Naive B cell (primary cell): ENCODE measurements at regions not wholly inside any gene's neighbourhood (a gene's known extent, or its start where the extent isn't known, plus 50 kb on each side); places are given as distances from the start of the nearest gene placed in this dataset.

Experiments used
- ATAC-seq, 2 donors: fragments of 150-1000 bp; cut with Tn5 transposase; 2 replicates each; pipeline ENCODE4 v1.10.0; 2021; ENCODE audit warnings: low read depth in 2 of 2, mild to moderate bottlenecking in 2 of 2, moderate library complexity in 2 of 2
- DNase-seq: peaks from one replicate; pipeline ENCODE4 v3.0.0; 2022
- H3K27ac Mint-ChIP-seq, 6 donors: one replicate each; pipeline ENCODE4 v1.8.0; 2020 to 2022; ENCODE audit warnings: mild to moderate bottlenecking in 6 of 6, mixed read lengths in 6 of 6, moderate library complexity in 5 of 6, inconsistent platforms in 2 of 6
- H3K27me3 Mint-ChIP-seq, 3 donors: one replicate each; pipeline ENCODE4 v1.8.0; 2021 to 2022; ENCODE audit warnings: mixed read lengths in 3 of 3, mild to moderate bottlenecking in 1 of 3
- H3K36me3 Mint-ChIP-seq, 2 donors: one replicate each; pipeline ENCODE4 v1.8.0; 2020 to 2022; ENCODE audit warnings: mixed read lengths in 2 of 2, inconsistent platforms in 1 of 2, mild to moderate bottlenecking in 1 of 2
- H3K4me1 Mint-ChIP-seq, 3 donors: one replicate each; pipeline ENCODE4 v1.8.0; 2020 to 2022; ENCODE audit warnings: mixed read lengths in 3 of 3, inconsistent platforms in 1 of 3, mild to moderate bottlenecking in 1 of 3, moderate library complexity in 1 of 3
- H3K4me3 Mint-ChIP-seq, 8 donors: one replicate each; pipeline ENCODE4 v1.8.0; 2020 to 2022; ENCODE audit warnings: mild to moderate bottlenecking in 8 of 8, mixed read lengths in 8 of 8, moderate library complexity in 8 of 8, inconsistent platforms in 2 of 8
- H3K9me3 Mint-ChIP-seq, 7 donors: one replicate each; pipeline ENCODE4 v1.8.0; 2020 to 2022; ENCODE audit warnings: mixed read lengths in 7 of 7, mild to moderate bottlenecking in 5 of 7, inconsistent platforms in 2 of 7, moderate library complexity in 1 of 7

- DNase-seq (no peak), ATAC-seq (no peak)
- no peaks in the 10 kb centered on the region for H3K4me1 Mint-ChIP-seq
- H3K27me3 Mint-ChIP-seq, result no peaks in the 10 kb centered on the region
- H3K27ac Mint-ChIP-seq, result no peak overlapping the region
- H3K9me3 Mint-ChIP-seq, result peaks cover 0 to 21% (median 2%) of the 10 kb centered on the region in 7 donors
- H3K36me3 Mint-ChIP-seq, result no peaks in the 10 kb centered on the region
- H3K4me3 Mint-ChIP-seq, result no peak overlapping the region
Measured at GRCh38 chr20:11651647-11652046, 266.0 kb upstream of the BTBD3 start.

- Mint-ChIP-seq H3K9me3 (peaks cover 0 to 20% (median 2%) of the 10 kb centered on the region in 7 donors), H3K27me3 (no peaks in the 10 kb centered on the region), H3K27ac (no peak overlapping the region), H3K36me3 (no peaks in the 10 kb centered on the region), H3K4me1 (no peaks in the 10 kb centered on the region), H3K4me3 (no peak overlapping the region)
- no peak for DNase-seq
- ATAC-seq, result no peak
Measured at GRCh38 chr20:11652128-11652527, 265.6 kb upstream of the BTBD3 start.

- no peaks in the 10 kb centered on the region for H3K27me3 Mint-ChIP-seq
- ATAC-seq (no peak), DNase-seq (no peak)
- H3K27ac Mint-ChIP-seq, result no peak overlapping the region
- no peaks in the 10 kb centered on the region for H3K36me3 Mint-ChIP-seq
- H3K4me1 Mint-ChIP-seq, result no peaks in the 10 kb centered on the region
- H3K4me3 Mint-ChIP-seq, result no peak overlapping the region
- H3K9me3 Mint-ChIP-seq, result peaks cover 0 to 5% (median 1%) of the 10 kb centered on the region in 7 donors
Measured at GRCh38 chr20:11654766-11655165, 262.9 kb upstream of the BTBD3 start.

GRCh38 chr20:11660673-11661072, 257.0 kb upstream of the BTBD3 start:
- peaks cover 0 to 8% (median 1%) of the 10 kb centered on the region in 7 donors for H3K9me3 Mint-ChIP-seq
- H3K36me3 Mint-ChIP-seq, result no peaks in the 10 kb centered on the region
- H3K4me1 Mint-ChIP-seq, result no peaks in the 10 kb centered on the region
- H3K27ac Mint-ChIP-seq, result no peak overlapping the region
- no peak for DNase-seq
- ATAC-seq, result no peak
- no peak overlapping the region for H3K4me3 Mint-ChIP-seq
- no peaks in the 10 kb centered on the region for H3K27me3 Mint-ChIP-seq

- Mint-ChIP-seq H3K9me3 (peaks cover 0 to 2% (median 0%) of the 10 kb centered on the region in 7 donors), H3K4me3 (no peak overlapping the region), H3K27ac (peak overlapping the region in 1 of 6 donors; percentile 35), H3K27me3 (peaks cover 0 to 16% (median 4%) of the 10 kb centered on the region in 3 donors), H3K4me1 (no peaks in the 10 kb centered on the region), H3K36me3 (no peaks in the 10 kb centered on the region)
- DNase-seq (no peak), ATAC-seq (no peak)
Measured at GRCh38 chr20:11671015-11671511, 246.6 kb upstream of the BTBD3 start.

GRCh38 chr20:11672959-11673358, 244.7 kb upstream of the BTBD3 start:
- Mint-ChIP-seq H3K4me1 (no peaks in the 10 kb centered on the region), H3K27ac (no peak overlapping the region), H3K27me3 (peaks cover 0 to 12% (median 0%) of the 10 kb centered on the region in 3 donors), H3K4me3 (no peak overlapping the region), H3K36me3 (no peaks in the 10 kb centered on the region), H3K9me3 (no peaks in the 10 kb centered on the region)
- no peak for DNase-seq
- no peak for ATAC-seq

- peaks cover 0 to 9% (median 0%) of the 10 kb centered on the region in 3 donors for H3K27me3 Mint-ChIP-seq
- DNase-seq, result no peak
- ATAC-seq, result no peak
- no peaks in the 10 kb centered on the region for H3K36me3 Mint-ChIP-seq
- H3K4me3 Mint-ChIP-seq, result no peak overlapping the region
- no peaks in the 10 kb centered on the region for H3K4me1 Mint-ChIP-seq
- H3K27ac Mint-ChIP-seq, result no peak overlapping the region
- H3K9me3 Mint-ChIP-seq, result no peaks in the 10 kb centered on the region
Measured at GRCh38 chr20:11675920-11676629, 241.6 kb upstream of the BTBD3 start.

- DNase-seq, result no peak
- Mint-ChIP-seq H3K4me3 (no peak overlapping the region), H3K27ac (no peak overlapping the region), H3K27me3 (peaks cover 0 to 13% (median 0%) of the 10 kb centered on the region in 3 donors), H3K4me1 (no peaks in the 10 kb centered on the region), H3K36me3 (no peaks in the 10 kb centered on the region), H3K9me3 (no peaks in the 10 kb centered on the region)
- ATAC-seq, result no peak
Measured at GRCh38 chr20:11676630-11677287, 240.9 kb upstream of the BTBD3 start.

GRCh38 chr20:11677428-11677827, 240.3 kb upstream of the BTBD3 start:
- H3K4me3 Mint-ChIP-seq, result no peak overlapping the region
- H3K27me3 Mint-ChIP-seq, result peaks cover 0 to 13% (median 0%) of the 10 kb centered on the region in 3 donors
- no peaks in the 10 kb centered on the region for H3K36me3 Mint-ChIP-seq
- DNase-seq (no peak), ATAC-seq (no peak)
- no peaks in the 10 kb centered on the region for H3K9me3 Mint-ChIP-seq
- H3K4me1 Mint-ChIP-seq, result no peaks in the 10 kb centered on the region
- no peak overlapping the region for H3K27ac Mint-ChIP-seq

GRCh38 chr20:11677836-11678235, 239.9 kb upstream of the BTBD3 start:
- no peaks in the 10 kb centered on the region for H3K36me3 Mint-ChIP-seq
- DNase-seq, result no peak
- H3K4me3 Mint-ChIP-seq, result no peak overlapping the region
- H3K27ac Mint-ChIP-seq, result no peak overlapping the region
- no peaks in the 10 kb centered on the region for H3K9me3 Mint-ChIP-seq
- ATAC-seq, result no peak
- H3K4me1 Mint-ChIP-seq, result no peaks in the 10 kb centered on the region
- H3K27me3 Mint-ChIP-seq, result peaks cover 0 to 12% (median 0%) of the 10 kb centered on the region in 3 donors

- Mint-ChIP-seq H3K27ac (no peak overlapping the region), H3K27me3 (peaks cover 11 to 22% (median 12%) of the 10 kb centered on the region in 3 donors), H3K9me3 (no peaks in the 10 kb centered on the region), H3K4me3 (no peak overlapping the region), H3K36me3 (no peaks in the 10 kb centered on the region), H3K4me1 (peaks cover 0 to 6% (median 5%) of the 10 kb centered on the region in 3 donors)
- no peak for DNase-seq
- ATAC-seq, result no peak
Measured at GRCh38 chr20:11682285-11682684, 235.4 kb upstream of the BTBD3 start.

- H3K4me3 Mint-ChIP-seq, result no peak overlapping the region
- ATAC-seq, result no peak
- no peak overlapping the region for H3K27ac Mint-ChIP-seq
- H3K27me3 Mint-ChIP-seq, result peaks cover 21 to 31% (median 25%) of the 10 kb centered on the region in 3 donors
- peaks cover 0 to 6% (median 5%) of the 10 kb centered on the region in 3 donors for H3K4me1 Mint-ChIP-seq
- H3K9me3 Mint-ChIP-seq, result peaks cover 0 to 5% (median 0%) of the 10 kb centered on the region in 7 donors
- no peak for DNase-seq
- no peaks in the 10 kb centered on the region for H3K36me3 Mint-ChIP-seq
Measured at GRCh38 chr20:11686195-11686594, 231.5 kb upstream of the BTBD3 start.

- peaks cover 21 to 28% (median 25%) of the 10 kb centered on the region in 3 donors for H3K27me3 Mint-ChIP-seq
- peak overlapping the region in 1 of 8 donors; percentile 49 for H3K4me3 Mint-ChIP-seq
- H3K9me3 Mint-ChIP-seq, result peaks cover 0 to 5% (median 0%) of the 10 kb centered on the region in 7 donors
- peak overlapping the region in 1 of 6 donors; percentile 21 for H3K27ac Mint-ChIP-seq
- no peaks in the 10 kb centered on the region for H3K36me3 Mint-ChIP-seq
- DNase-seq, result no peak
- H3K4me1 Mint-ChIP-seq, result peaks cover 0 to 6% (median 5%) of the 10 kb centered on the region in 3 donors
- ATAC-seq, result no peak
Measured at GRCh38 chr20:11686820-11687543, 230.7 kb upstream of the BTBD3 start.
